Osteoblast (primary cell): ENCODE measurements at regions not wholly inside any gene's neighbourhood (a gene's known extent, or its start where the extent isn't known, plus 50 kb on each side); places are given as distances from the start of the nearest gene placed in this dataset.

Source experiments
- DNase-seq: peaks from one replicate; pipeline ENCODE4 v3.0.0; 2011; ENCODE audit warnings: low spot score, mixed read lengths; ENCODE audit not compliant: insufficient read length; ENCODE audit errors: missing footprints
- H2AFZ ChIP-seq: 2 replicates; pipeline ENCODE4 v1.6.0; 2011; ENCODE audit warnings: mild to moderate bottlenecking, low read length
- H3K27ac ChIP-seq: 2 replicates; pipeline ENCODE4 v1.5.1; 2011; ENCODE audit warnings: mild to moderate bottlenecking, low read depth, low read length, moderate library complexity
- H3K27me3 ChIP-seq: 2 replicates; pipeline ENCODE4 v1.6.0; 2012; ENCODE audit warnings: mild to moderate bottlenecking, control low read depth, inconsistent platforms, low read length, moderate library complexity; ENCODE audit not compliant: insufficient read depth
- H3K36me3 ChIP-seq: 2 replicates; pipeline ENCODE4 v1.5.1; 2011; ENCODE audit warnings: mild to moderate bottlenecking, low read length, control low read depth, moderate library complexity; ENCODE audit not compliant: insufficient read depth
- H3K4me1 ChIP-seq: 2 replicates; pipeline ENCODE4 v1.5.1; 2011; ENCODE audit warnings: mild to moderate bottlenecking, low read length, control low read depth, moderate library complexity; ENCODE audit not compliant: insufficient read depth
- H3K4me2 ChIP-seq: 2 replicates; pipeline ENCODE4 v1.6.0; 2011; ENCODE audit warnings: mild to moderate bottlenecking, low read length; ENCODE audit not compliant: insufficient read depth
- H3K4me3 ChIP-seq: fragments of 200-600 bp; sonication (generic); 3 replicates; pipeline ENCODE4 v1.5.1; 2012; ENCODE audit warnings: mild to moderate bottlenecking, low read length, inconsistent platforms; ENCODE audit not compliant: insufficient read depth
- H3K79me2 ChIP-seq: 2 replicates; pipeline ENCODE4 v1.6.0; 2012; ENCODE audit warnings: mild to moderate bottlenecking, low read length, control low read depth, inconsistent platforms; ENCODE audit not compliant: insufficient read depth
- H3K9me3 ChIP-seq: 2 replicates; pipeline ENCODE4 v1.5.1; 2011; ENCODE audit warnings: low read depth, low read length, control low read depth
- H4K20me1 ChIP-seq: 2 replicates; pipeline ENCODE4 v1.6.0; 2012; ENCODE audit warnings: mild to moderate bottlenecking, low read length, control low read depth; ENCODE audit not compliant: insufficient read depth
- TF ChIP-seq, protein P1 (sequence below): IDR thresholded peaks from 2 replicates; pipeline ENCODE4 v1.5.1; 2011; ENCODE audit warnings: mild to moderate bottlenecking, low read depth, low read length, moderate library complexity; ENCODE audit errors: extremely low read depth

DNA sequence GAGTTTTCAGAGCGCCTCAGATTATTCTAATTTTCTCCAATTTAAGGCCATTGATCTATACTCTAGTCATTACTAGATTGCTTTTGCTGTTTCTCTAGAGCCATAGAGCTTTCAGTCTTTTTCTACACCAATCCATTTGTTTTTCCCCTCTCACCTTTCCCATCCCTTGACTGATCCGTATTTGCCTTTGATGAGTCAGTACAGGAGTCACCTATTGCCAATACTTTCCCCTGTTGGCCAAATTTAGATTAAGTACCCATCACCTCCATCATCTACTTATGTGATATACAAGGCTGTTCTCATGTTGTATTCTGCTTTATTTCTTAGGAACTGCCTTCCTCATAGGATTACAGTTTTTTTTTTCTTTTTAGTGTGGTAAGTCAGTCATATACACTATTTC lies 463.2 kb downstream of the KLF12 start:
- H3K27ac ChIP-seq = no peak overlapping the region
- no peaks in the 10 kb centered on the region for H3K36me3 ChIP-seq
- no peak overlapping the region for H3K4me2 ChIP-seq
- no peaks in the 10 kb centered on the region for H3K27me3 ChIP-seq
- no peaks in the 10 kb centered on the region for H4K20me1 ChIP-seq
- H3K4me3 ChIP-seq = no peak overlapping the region
- no peaks in the 10 kb centered on the region for H3K79me2 ChIP-seq
- H3K9me3 ChIP-seq = no peaks in the 10 kb centered on the region
- H2AFZ ChIP-seq = no peak overlapping the region
- H3K4me1 ChIP-seq = peaks cover 2% of the 10 kb centered on the region
- no peak for DNase-seq
- TF ChIP-seq, protein P1, sequence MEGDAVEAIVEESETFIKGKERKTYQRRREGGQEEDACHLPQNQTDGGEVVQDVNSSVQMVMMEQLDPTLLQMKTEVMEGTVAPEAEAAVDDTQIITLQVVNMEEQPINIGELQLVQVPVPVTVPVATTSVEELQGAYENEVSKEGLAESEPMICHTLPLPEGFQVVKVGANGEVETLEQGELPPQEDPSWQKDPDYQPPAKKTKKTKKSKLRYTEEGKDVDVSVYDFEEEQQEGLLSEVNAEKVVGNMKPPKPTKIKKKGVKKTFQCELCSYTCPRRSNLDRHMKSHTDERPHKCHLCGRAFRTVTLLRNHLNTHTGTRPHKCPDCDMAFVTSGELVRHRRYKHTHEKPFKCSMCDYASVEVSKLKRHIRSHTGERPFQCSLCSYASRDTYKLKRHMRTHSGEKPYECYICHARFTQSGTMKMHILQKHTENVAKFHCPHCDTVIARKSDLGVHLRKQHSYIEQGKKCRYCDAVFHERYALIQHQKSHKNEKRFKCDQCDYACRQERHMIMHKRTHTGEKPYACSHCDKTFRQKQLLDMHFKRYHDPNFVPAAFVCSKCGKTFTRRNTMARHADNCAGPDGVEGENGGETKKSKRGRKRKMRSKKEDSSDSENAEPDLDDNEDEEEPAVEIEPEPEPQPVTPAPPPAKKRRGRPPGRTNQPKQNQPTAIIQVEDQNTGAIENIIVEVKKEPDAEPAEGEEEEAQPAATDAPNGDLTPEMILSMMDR = no peak

GRCh38 chr13:73667756-73668155 lies 466.4 kb downstream of the KLF12 start:
- no peaks in the 10 kb centered on the region for H3K9me3 ChIP-seq
- H3K4me3 ChIP-seq = no peak overlapping the region
- no peak for DNase-seq
- H3K4me1 ChIP-seq = no peaks in the 10 kb centered on the region
- H2AFZ ChIP-seq = no peak overlapping the region
- no peaks in the 10 kb centered on the region for H3K79me2 ChIP-seq
- no peak overlapping the region for H3K4me2 ChIP-seq
- no peak overlapping the region for H3K27ac ChIP-seq
- TF ChIP-seq, protein P1 = no peak
- no peaks in the 10 kb centered on the region for H4K20me1 ChIP-seq
- H3K27me3 ChIP-seq = no peaks in the 10 kb centered on the region
- no peaks in the 10 kb centered on the region for H3K36me3 ChIP-seq

DNA sequence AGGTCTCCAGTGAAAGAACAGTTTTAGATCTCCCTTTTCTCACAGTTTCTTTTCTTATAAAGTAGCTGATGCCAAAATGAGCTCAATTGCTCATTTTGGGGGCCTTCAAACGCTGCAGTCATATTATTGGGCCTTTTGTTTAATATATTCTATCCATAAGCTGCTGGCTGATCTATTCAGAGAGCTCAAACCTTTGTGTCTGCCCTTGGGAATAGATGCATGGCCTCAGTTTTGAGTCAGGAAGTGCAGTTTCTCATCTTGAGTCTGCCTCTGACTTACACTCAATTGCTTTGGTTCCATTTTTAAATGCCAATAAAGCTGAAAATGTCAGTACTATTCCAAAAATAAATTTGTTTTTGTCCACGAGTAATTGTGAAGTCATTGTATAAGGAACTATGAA lies 468.9 kb downstream of the KLF12 start:
- no peaks in the 10 kb centered on the region for H3K36me3 ChIP-seq
- H4K20me1 ChIP-seq = no peaks in the 10 kb centered on the region
- TF ChIP-seq, protein P1 = no peak
- DNase-seq = no peak
- H3K79me2 ChIP-seq = no peaks in the 10 kb centered on the region
- no peaks in the 10 kb centered on the region for H3K4me1 ChIP-seq
- H3K27me3 ChIP-seq = no peaks in the 10 kb centered on the region
- H3K4me2 ChIP-seq = no peak overlapping the region
- no peak overlapping the region for H3K4me3 ChIP-seq
- H3K9me3 ChIP-seq = no peaks in the 10 kb centered on the region
- no peak overlapping the region for H2AFZ ChIP-seq
- H3K27ac ChIP-seq = no peak overlapping the region

- H3K9me3 ChIP-seq = no peaks in the 10 kb centered on the region
- H3K36me3 ChIP-seq = no peaks in the 10 kb centered on the region
- no peak overlapping the region for H3K27ac ChIP-seq
- no peaks in the 10 kb centered on the region for H4K20me1 ChIP-seq
- no peak overlapping the region for H2AFZ ChIP-seq
- H3K4me3 ChIP-seq = no peak overlapping the region
- DNase-seq = no peak
- TF ChIP-seq, protein P1 = no peak
- no peaks in the 10 kb centered on the region for H3K27me3 ChIP-seq
- H3K4me1 ChIP-seq = no peaks in the 10 kb centered on the region
- no peak overlapping the region for H3K4me2 ChIP-seq
- H3K79me2 ChIP-seq = no peaks in the 10 kb centered on the region
Measured at GRCh38 chr13:73664851-73665250, 469.4 kb downstream of the KLF12 start.
